Transverse colon (tissue), 3 donors: ENCODE measurements at regions not wholly inside any gene's neighbourhood (a gene's known extent, or its start where the extent isn't known, plus 50 kb on each side); places are given as distances from the start of the nearest gene placed in this dataset.
"Not testable (repeated sequence)": the region's sequence is repeated elsewhere in the genome, so short reads cannot be mapped to it uniquely, and the experiment has no call there.

Experiments
- CTCF ChIP-seq, 5 experiments: fragments of 200-600 bp in 3 of 5; fragments of 450-650 bp in 2 of 5; sonication (generic) in 3 of 5; IDR thresholded peaks; 1 replicate in 2 of 5; 2 replicates in 3 of 5; pipeline ENCODE4 v1.5.1; 2016 to 2017; ENCODE audit warnings: antibody characterized with exemption in 5 of 5, inconsistent platforms in 3 of 5, mild to moderate bottlenecking in 2 of 5, moderate library complexity in 1 of 5
- POLR2A ChIP-seq: fragments of 450-650 bp; IDR thresholded peaks from one replicate; pipeline ENCODE4 v1.6.1; 2016; ENCODE audit warnings: antibody characterized with exemption, mild to moderate bottlenecking, moderate library complexity

GRCh38 chr1:223931476-223931875, 85.7 kb upstream of the TP53BP2 start:
- TF ChIP-seq POLR2A; CTCF (IDR thresholded peaks at IDR 0.05): not testable (repeated sequence)
